ENCODE measurements at regions not wholly inside any gene's neighbourhood (a gene's known extent, or its start where the extent isn't known, plus 50 kb on each side); places are given as distances from the start of the nearest gene placed in this dataset.

DNA sequence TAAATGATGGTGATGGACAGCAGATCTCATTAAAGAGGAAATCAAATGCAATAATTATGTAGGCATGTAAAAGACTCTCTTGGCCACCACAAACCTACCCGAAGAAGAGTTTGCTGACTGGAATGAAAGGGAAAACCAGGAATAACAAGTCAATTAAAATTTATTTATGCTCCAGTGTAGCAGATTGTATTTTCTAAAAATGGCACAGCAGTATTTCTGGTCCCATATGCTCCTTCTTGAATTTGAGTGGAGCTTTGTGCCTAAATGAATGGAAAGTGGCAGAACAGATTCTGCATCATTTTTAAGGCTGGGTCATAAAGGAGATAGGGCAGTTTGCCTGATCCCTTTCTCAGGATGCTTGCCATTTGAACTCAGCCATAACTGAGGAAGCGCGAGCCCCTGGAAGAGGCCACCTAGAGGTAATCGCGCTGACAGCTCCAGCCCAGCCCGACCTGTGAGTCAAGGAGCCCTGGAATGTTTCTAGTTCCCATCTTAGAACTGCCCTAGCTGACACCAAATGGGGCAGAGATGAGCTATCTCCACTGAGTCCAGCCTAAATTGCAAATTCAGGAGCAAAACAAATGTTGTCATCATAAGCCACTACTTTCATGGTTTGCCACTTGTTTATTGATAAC is 229.2 kb upstream of the TMTC1 start:
- no peak for DNase-seq
- no peaks in the 10 kb centered on the region for H3K36me3 Mint-ChIP-seq
- ChIA-PET CTCF (no interaction called here), POLR2A (no interaction called here)
- H3K36me3 ChIP-seq (ENCODE audit: insufficient read depth, low read length), result no peaks in the 10 kb centered on the region
- no peaks in the 10 kb centered on the region for H3K4me1 Mint-ChIP-seq
- H3K27ac Mint-ChIP-seq, result no peak overlapping the region
- H3K4me3 ChIP-seq (ENCODE audit: low read length), result no peak overlapping the region
- H3K4me3 Mint-ChIP-seq, result no peak overlapping the region
- no peaks in the 10 kb centered on the region for H3K4me1 ChIP-seq (ENCODE audit: insufficient read depth, low read length)
- no peaks in the 10 kb centered on the region for H3K27me3 ChIP-seq (ENCODE audit: insufficient read depth, low read length, poor library complexity, severe bottlenecking)
- H3K9me3 Mint-ChIP-seq, result peaks cover 0 to 8% (median 0%) of the 10 kb centered on the region in 5 donors
- peaks cover 0 to 2% of the 10 kb centered on the region in 2 donors for H3K27me3 Mint-ChIP-seq
- no peak overlapping the region for H3K27ac ChIP-seq (ENCODE audit: low read depth, low read length)
- H3K9me3 ChIP-seq (ENCODE audit: low read length), result no peaks in the 10 kb centered on the region

DNA sequence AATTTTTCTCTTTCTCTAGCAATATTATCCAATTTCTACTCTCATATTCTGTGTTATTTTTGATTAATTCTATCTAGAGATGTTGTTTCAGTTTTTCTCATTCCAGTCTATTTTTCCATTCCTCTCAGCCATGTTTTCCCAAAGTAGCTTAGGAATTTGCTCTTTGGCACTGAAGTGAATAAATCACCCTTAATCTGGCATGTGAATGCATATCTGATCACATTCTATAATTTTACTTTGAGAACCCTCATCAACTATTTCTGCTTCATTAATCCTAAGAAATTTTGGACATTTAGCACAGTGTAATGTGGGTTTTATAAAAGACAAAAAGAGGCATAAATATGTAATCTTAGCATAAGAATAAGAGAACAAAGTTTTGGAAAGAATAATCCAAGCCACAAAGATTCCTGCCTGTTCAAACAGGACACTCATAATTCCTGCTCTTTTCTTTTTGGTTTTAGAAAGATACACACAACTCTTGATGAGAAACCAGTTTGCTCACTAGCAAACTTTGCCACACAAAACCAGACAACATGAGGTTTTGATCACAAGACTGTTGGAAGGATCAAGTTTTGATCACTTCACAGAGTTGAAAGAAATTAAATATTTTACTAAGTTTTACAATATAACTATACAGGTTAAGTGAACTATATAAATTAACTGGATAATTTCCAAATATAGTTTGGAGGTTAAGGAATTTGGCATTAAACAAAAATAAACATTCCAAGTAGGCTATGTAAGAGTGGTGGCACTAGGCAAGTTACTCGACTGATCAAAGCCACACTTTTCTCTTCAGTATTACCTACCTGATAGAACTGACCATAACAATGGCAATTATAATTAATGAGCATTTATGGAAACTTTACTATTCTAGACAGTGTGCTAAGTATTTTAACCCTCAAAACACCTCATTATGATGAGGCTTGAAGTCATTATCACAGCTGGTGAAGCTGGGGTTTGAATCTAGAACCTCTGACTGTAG is 226.6 kb upstream of the TMTC1 start:
- no peak overlapping the region for H3K4me3 ChIP-seq (ENCODE audit: low read length)
- no peaks in the 10 kb centered on the region for H3K36me3 ChIP-seq (ENCODE audit: insufficient read depth, low read length)
- ChIA-PET POLR2A (no interaction called here), CTCF (no interaction called here)
- H3K9me3 Mint-ChIP-seq, result peaks cover 0 to 8% (median 0%) of the 10 kb centered on the region in 5 donors
- no peaks in the 10 kb centered on the region for H3K9me3 ChIP-seq (ENCODE audit: low read length)
- H3K27ac Mint-ChIP-seq, result no peak overlapping the region
- no peaks in the 10 kb centered on the region for H3K27me3 ChIP-seq (ENCODE audit: insufficient read depth, low read length, poor library complexity, severe bottlenecking)
- DNase-seq, result no peak
- H3K36me3 Mint-ChIP-seq, result no peaks in the 10 kb centered on the region
- no peaks in the 10 kb centered on the region for H3K27me3 Mint-ChIP-seq
- no peaks in the 10 kb centered on the region for H3K4me1 Mint-ChIP-seq
- no peak overlapping the region for H3K4me3 Mint-ChIP-seq
- no peaks in the 10 kb centered on the region for H3K4me1 ChIP-seq (ENCODE audit: insufficient read depth, low read length)
- H3K27ac ChIP-seq (ENCODE audit: low read depth, low read length), result no peak overlapping the region

DNA sequence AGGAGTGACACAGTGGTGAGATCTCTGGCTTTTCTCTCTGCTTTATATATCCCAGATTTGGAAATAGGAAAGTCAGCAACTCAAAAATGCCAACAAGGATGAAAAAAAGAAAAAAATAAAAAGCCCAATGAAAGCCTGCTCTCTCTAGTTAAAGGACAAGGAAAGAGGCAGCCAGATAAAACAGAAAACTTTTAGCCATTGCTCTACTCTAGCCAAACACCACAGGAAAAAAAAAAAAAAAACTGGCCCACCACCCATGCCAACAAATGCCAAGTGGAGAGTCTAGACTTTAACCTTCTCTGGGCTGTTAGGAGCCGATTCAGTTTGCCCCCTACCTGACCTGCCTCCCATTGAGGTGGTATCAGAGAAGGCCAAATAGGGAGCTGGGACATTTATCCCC is 222.3 kb upstream of the TMTC1 start:
- no peaks in the 10 kb centered on the region for H3K27me3 Mint-ChIP-seq
- Histone ChIP-seq H3K9me3 (ENCODE audit: low read length) (no peaks in the 10 kb centered on the region), H3K36me3 (ENCODE audit: insufficient read depth, low read length) (no peaks in the 10 kb centered on the region), H3K4me3 (ENCODE audit: low read length) (no peak overlapping the region), H3K27me3 (ENCODE audit: insufficient read depth, low read length, poor library complexity, severe bottlenecking) (no peaks in the 10 kb centered on the region), H3K27ac (ENCODE audit: low read depth, low read length) (no peak overlapping the region), H3K4me1 (ENCODE audit: insufficient read depth, low read length) (no peaks in the 10 kb centered on the region)
- H3K36me3 Mint-ChIP-seq, result no peaks in the 10 kb centered on the region
- H3K9me3 Mint-ChIP-seq, result peaks cover 0 to 6% (median 0%) of the 10 kb centered on the region in 5 donors
- peak overlapping the region in 1 of 8 donors; percentile 24 for H3K27ac Mint-ChIP-seq
- H3K4me1 Mint-ChIP-seq, result no peaks in the 10 kb centered on the region
- DNase-seq, result no peak
- ChIA-PET POLR2A (no interaction called here), CTCF (no interaction called here)
- no peak overlapping the region for H3K4me3 Mint-ChIP-seq

DNA sequence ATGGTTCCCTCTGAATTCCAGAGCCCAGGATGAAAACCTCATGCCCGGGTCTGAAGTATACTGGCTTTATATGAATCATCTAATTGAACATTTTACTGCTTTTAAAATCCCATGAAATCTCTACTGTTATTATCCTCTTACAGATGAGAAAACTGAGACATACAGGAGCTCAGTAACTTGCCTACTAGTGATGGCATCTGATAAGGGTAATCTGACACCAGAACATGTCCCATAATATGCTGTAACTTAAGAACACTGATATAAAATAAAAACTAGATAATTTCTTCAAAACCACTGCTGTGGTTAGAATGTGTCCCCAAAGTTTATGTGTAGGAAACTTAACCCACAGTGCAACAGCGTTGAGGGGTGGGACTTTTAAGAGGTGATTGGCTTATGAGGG is 219.6 kb upstream of the TMTC1 start:
- Histone ChIP-seq H3K27ac (ENCODE audit: low read depth, low read length) (no peak overlapping the region), H3K4me3 (ENCODE audit: low read length) (no peak overlapping the region), H3K4me1 (ENCODE audit: insufficient read depth, low read length) (no peaks in the 10 kb centered on the region), H3K9me3 (ENCODE audit: low read length) (no peaks in the 10 kb centered on the region), H3K27me3 (ENCODE audit: insufficient read depth, low read length, poor library complexity, severe bottlenecking) (no peaks in the 10 kb centered on the region), H3K36me3 (ENCODE audit: insufficient read depth, low read length) (no peaks in the 10 kb centered on the region)
- Mint-ChIP-seq H3K27ac (no peak overlapping the region), H3K4me1 (no peaks in the 10 kb centered on the region), H3K27me3 (no peaks in the 10 kb centered on the region), H3K9me3 (peaks cover 0 to 2% (median 0%) of the 10 kb centered on the region in 5 donors), H3K36me3 (no peaks in the 10 kb centered on the region), H3K4me3 (no peak overlapping the region)
- CTCF ChIA-PET, result no interaction called here
- no peak for DNase-seq
- POLR2A ChIA-PET, result no interaction called here

DNA sequence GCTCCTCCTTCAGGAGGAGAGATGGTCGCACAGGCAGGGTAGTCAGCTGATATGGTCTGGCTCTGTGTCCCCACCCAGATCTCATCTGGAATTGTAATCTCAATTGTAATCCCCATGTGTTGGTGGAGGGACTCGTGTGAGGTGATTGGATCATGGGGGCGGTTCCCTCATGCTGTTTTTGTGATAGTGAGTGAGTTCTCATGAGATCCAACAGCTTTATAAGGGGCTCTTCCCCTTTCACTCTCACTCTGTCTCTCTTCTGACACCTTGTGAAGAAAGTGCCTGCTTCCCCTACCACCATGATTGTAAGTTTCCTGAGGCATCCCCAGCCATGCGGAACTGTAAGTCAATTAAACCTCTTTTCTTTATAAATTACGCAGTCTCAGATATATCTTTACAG is 218.9 kb upstream of the TMTC1 start:
- Mint-ChIP-seq H3K36me3 (no peaks in the 10 kb centered on the region), H3K4me1 (no peaks in the 10 kb centered on the region), H3K9me3 (peaks cover 0 to 2% (median 0%) of the 10 kb centered on the region in 5 donors), H3K4me3 (no peak overlapping the region), H3K27me3 (no peaks in the 10 kb centered on the region), H3K27ac (no peak overlapping the region)
- CTCF ChIA-PET, result no interaction called here
- Histone ChIP-seq H3K4me1 (ENCODE audit: insufficient read depth, low read length) (no peaks in the 10 kb centered on the region), H3K27me3 (ENCODE audit: insufficient read depth, low read length, poor library complexity, severe bottlenecking) (no peaks in the 10 kb centered on the region), H3K36me3 (ENCODE audit: insufficient read depth, low read length) (no peaks in the 10 kb centered on the region), H3K27ac (ENCODE audit: low read depth, low read length) (no peak overlapping the region), H3K9me3 (ENCODE audit: low read length) (no peaks in the 10 kb centered on the region), H3K4me3 (ENCODE audit: low read length) (no peak overlapping the region)
- no peak for DNase-seq
- POLR2A ChIA-PET, result no interaction called here

DNA sequence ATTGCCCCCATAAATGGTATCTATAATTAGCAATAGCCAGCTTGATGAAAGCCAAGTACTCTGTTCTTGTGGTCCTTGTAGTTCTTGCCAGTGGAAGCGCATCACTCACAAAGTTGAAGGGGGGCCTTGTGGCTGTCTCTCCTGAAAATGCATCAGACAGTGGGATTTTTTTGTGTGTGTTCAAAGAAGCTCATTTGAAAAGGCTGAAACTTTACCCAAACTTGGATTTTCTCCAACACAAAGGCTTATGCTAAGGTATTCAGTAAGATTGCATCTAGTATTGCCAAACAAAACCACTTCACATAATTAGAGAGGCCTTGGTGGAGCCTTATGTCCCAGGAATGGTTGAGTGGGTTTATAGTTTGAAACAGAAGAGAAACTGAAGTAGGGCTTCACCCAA is 216.7 kb upstream of the TMTC1 start:
- ChIA-PET CTCF (no interaction called here), POLR2A (no interaction called here)
- Histone ChIP-seq H3K36me3 (ENCODE audit: insufficient read depth, low read length) (no peaks in the 10 kb centered on the region), H3K4me3 (ENCODE audit: low read length) (no peak overlapping the region), H3K9me3 (ENCODE audit: low read length) (no peaks in the 10 kb centered on the region), H3K4me1 (ENCODE audit: insufficient read depth, low read length) (no peaks in the 10 kb centered on the region), H3K27me3 (ENCODE audit: insufficient read depth, low read length, poor library complexity, severe bottlenecking) (no peaks in the 10 kb centered on the region), H3K27ac (ENCODE audit: low read depth, low read length) (no peak overlapping the region)
- no peak overlapping the region for H3K4me3 Mint-ChIP-seq
- no peak for DNase-seq
- no peaks in the 10 kb centered on the region for H3K4me1 Mint-ChIP-seq
- no peaks in the 10 kb centered on the region for H3K36me3 Mint-ChIP-seq
- H3K27me3 Mint-ChIP-seq, result no peaks in the 10 kb centered on the region
- H3K27ac Mint-ChIP-seq, result no peak overlapping the region
- H3K9me3 Mint-ChIP-seq, result peaks cover 0 to 4% (median 0%) of the 10 kb centered on the region in 5 donors

DNA sequence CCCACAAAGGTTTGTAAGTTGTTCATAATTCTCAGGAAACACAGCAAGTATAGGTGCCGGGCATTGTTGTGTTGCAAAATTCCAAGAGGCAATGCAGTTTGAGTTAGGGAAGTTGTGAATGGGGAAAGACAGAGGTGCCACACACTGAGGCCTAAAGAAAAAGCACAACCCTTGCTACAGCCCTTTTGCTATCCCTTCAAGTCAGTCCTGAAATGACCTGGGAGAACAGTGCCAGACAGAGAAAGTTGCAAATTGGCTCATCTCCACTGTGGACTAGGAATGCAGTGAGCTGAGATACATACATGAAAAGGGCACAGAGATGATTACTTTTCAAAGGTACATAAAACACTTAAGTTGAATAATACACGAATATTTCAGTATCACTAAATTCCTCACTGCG is 213.3 kb upstream of the TMTC1 start:
- CTCF ChIA-PET, result no interaction called here
- no peaks in the 10 kb centered on the region for H3K9me3 ChIP-seq (ENCODE audit: low read length)
- no peaks in the 10 kb centered on the region for H3K27me3 ChIP-seq (ENCODE audit: insufficient read depth, low read length, poor library complexity, severe bottlenecking)
- H3K4me3 ChIP-seq (ENCODE audit: low read length), result no peak overlapping the region
- no peak overlapping the region for H3K4me3 Mint-ChIP-seq
- H3K27ac ChIP-seq (ENCODE audit: low read depth, low read length), result no peak overlapping the region
- POLR2A ChIA-PET, result no interaction called here
- H3K9me3 Mint-ChIP-seq, result peaks cover 0 to 4% (median 0%) of the 10 kb centered on the region in 5 donors
- H3K36me3 ChIP-seq (ENCODE audit: insufficient read depth, low read length), result no peaks in the 10 kb centered on the region
- no peaks in the 10 kb centered on the region for H3K36me3 Mint-ChIP-seq
- no peak overlapping the region for H3K27ac Mint-ChIP-seq
- H3K4me1 ChIP-seq (ENCODE audit: insufficient read depth, low read length), result no peaks in the 10 kb centered on the region
- no peak for DNase-seq
- H3K27me3 Mint-ChIP-seq, result peaks cover 0 to 2% of the 10 kb centered on the region in 2 donors
- H3K4me1 Mint-ChIP-seq, result no peaks in the 10 kb centered on the region

DNA sequence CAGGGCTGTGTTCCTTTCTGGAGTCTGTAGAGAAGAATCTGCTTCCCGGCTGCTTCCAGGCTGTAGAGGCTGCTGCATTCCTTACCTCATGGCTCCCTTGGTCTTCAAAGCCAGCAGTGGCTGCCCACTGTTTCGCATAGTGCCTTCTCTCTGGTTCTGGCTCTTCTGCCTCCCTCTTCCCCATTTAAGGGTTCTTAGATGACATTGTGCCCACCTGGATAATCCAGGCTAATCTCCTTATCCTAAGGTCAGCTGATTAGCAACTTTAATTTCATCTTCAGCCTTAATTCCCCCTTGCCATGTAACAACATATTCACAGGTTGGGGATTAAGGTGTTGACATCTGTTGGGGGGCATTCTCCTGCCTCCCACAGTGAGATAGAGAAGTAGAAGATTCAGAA is 208.6 kb upstream of the TMTC1 start:
- no peak for DNase-seq
- no peaks in the 10 kb centered on the region for H3K27me3 ChIP-seq (ENCODE audit: insufficient read depth, low read length, poor library complexity, severe bottlenecking)
- Mint-ChIP-seq H3K27me3 (peaks cover 0 to 3% of the 10 kb centered on the region in 2 donors), H3K27ac (no peak overlapping the region), H3K9me3 (peaks cover 0 to 2% (median 0%) of the 10 kb centered on the region in 5 donors), H3K4me3 (no peak overlapping the region), H3K36me3 (no peaks in the 10 kb centered on the region), H3K4me1 (no peaks in the 10 kb centered on the region)
- ChIA-PET POLR2A (no interaction called here), CTCF (no interaction called here)
- H3K4me1 ChIP-seq (ENCODE audit: insufficient read depth, low read length), result no peaks in the 10 kb centered on the region
- no peak overlapping the region for H3K4me3 ChIP-seq (ENCODE audit: low read length)
- no peaks in the 10 kb centered on the region for H3K36me3 ChIP-seq (ENCODE audit: insufficient read depth, low read length)
- H3K27ac ChIP-seq (ENCODE audit: low read depth, low read length), result no peak overlapping the region
- no peaks in the 10 kb centered on the region for H3K9me3 ChIP-seq (ENCODE audit: low read length)
